SHP77 (cell line): ENCODE measurements at regions not wholly inside any gene's neighbourhood (a gene's known extent, or its start where the extent isn't known, plus 50 kb on each side); places are given as distances from the start of the nearest gene placed in this dataset.
"Not testable (repeated sequence)": the region's sequence is repeated elsewhere in the genome, so short reads cannot be mapped to it uniquely, and the experiment has no call there.

Source experiments
- DNase-seq, 2 experiments: peaks; one replicate each; lab custom pipeline; 2025; lab: John Stamatoyannopoulos, UW

GRCh38 chr21:9788281-9788680 lies 733.1 kb upstream of the TPTE start:
- DNase-seq, result not testable (repeated sequence)

DNA sequence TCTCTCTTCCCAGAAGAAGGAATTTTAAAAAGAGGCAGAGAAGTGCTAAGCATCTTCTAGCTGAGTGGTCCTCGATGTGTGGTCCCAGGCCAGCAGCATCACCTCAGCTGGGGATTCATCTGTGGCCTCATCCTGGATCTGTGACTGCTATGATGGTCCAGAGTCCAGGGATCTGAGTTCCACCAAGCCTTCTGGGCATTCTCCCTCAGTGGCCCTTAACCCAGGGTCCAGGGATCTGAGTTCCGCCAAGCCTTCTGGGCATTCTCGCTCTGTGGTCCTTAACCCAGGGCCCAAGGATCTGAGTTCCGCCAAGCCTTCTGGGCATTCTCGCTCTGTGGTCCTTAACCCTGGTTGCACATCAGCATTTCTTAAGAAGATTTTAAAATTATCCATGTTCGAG lies 731.0 kb upstream of the TPTE start:
- not testable (repeated sequence) for DNase-seq

GRCh38 chr21:9791453-9791852 lies 729.9 kb upstream of the TPTE start:
- not testable (repeated sequence) for DNase-seq

- not testable (repeated sequence) for DNase-seq
These were observed 726.1 kb upstream of the TPTE start for GRCh38 chr21:9795291-9795690.

- DNase-seq, result not testable (repeated sequence)
These were observed 725.1 kb upstream of the TPTE start for GRCh38 chr21:9796293-9796692.

DNA sequence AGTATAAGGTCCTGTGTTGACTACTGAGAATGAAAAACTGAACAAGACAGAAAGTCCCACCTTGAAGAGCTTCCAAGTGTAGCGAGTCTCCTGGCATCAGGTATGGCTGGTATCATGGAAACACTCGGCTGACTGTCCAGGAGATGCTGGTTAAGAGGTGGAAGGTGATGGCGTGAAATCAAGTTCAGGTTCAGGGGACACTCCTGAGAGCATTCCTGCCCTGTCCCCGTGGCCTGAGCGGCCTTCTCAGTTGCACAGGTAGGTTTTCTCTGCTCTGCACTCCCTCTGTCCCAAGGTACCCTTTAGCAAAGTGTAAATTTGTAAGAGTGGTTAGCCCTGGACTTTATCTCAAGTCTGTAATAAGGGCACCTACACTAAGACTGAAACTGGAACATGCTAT lies 713.7 kb upstream of the TPTE start:
- not testable (repeated sequence) for DNase-seq

GRCh38 chr21:9811223-9812004 lies 710.0 kb upstream of the TPTE start:
- DNase-seq, result not testable (repeated sequence)

- not testable (repeated sequence) for DNase-seq
These were observed 708.9 kb upstream of the TPTE start for GRCh38 chr21:9812507-9812906.

GRCh38 chr21:9813894-9814814 lies 707.2 kb upstream of the TPTE start:
- not testable (repeated sequence) for DNase-seq

- not testable (repeated sequence) for DNase-seq
These were observed 706.1 kb upstream of the TPTE start for GRCh38 chr21:9815181-9815789.

- not testable (repeated sequence) for DNase-seq
These were observed 704.5 kb upstream of the TPTE start for GRCh38 chr21:9816734-9817334.

GRCh38 chr21:9817841-9818441 lies 703.4 kb upstream of the TPTE start:
- not testable (repeated sequence) for DNase-seq

DNA sequence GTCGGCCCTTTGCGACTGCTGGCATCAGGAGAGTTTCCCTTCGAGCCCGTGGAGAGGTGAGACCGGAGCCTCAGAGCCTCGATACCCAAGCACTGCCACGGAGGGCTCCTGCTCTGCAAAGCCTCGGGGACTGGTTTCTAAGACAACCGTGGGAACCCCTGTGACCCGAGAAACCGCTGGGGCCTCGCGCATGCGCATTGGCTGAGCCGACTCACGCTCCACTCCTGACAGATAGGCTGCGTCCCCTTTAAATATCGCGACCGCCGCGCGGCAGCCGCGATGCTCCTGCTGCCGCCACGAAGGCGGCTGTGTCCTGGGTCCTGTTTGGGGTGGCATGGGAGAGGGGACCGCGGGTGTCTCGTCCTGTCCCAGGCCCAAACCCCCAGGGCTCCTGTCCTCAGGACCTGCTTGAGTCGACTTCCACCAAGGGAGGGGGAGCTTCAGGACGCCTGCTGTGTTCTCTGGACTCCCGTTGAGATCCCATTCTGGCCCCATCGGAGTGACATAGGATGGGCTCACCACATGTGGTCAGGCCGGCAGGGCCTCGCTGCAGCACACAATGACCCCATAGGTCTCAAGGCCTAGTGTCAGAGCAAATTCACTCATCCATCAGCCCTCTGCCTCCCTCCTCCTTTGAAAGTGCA lies 701.7 kb upstream of the TPTE start:
- DNase-seq, result not testable (repeated sequence)

GRCh38 chr21:9820579-9820978 lies 700.8 kb upstream of the TPTE start:
- not testable (repeated sequence) for DNase-seq

DNA sequence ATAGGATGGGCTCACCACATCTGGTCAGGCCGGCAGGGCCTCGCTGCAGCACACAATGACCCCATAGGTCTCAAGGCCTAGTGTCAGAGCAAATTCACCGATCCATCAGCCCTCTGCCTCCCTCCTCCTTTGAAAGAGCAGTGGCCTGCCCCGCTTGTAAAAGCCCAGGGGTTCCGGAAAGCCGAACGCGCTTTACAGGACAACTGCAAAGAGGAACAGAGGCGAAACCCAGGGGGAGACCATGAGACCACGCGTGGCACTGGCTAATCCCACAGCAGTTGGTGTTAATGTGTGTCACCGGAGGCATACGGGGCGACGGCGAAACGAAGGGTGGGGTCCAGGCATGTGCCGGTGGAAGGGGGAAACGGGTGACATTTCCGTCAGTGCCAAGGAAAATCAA lies 699.9 kb upstream of the TPTE start:
- DNase-seq, result not testable (repeated sequence)

DNA sequence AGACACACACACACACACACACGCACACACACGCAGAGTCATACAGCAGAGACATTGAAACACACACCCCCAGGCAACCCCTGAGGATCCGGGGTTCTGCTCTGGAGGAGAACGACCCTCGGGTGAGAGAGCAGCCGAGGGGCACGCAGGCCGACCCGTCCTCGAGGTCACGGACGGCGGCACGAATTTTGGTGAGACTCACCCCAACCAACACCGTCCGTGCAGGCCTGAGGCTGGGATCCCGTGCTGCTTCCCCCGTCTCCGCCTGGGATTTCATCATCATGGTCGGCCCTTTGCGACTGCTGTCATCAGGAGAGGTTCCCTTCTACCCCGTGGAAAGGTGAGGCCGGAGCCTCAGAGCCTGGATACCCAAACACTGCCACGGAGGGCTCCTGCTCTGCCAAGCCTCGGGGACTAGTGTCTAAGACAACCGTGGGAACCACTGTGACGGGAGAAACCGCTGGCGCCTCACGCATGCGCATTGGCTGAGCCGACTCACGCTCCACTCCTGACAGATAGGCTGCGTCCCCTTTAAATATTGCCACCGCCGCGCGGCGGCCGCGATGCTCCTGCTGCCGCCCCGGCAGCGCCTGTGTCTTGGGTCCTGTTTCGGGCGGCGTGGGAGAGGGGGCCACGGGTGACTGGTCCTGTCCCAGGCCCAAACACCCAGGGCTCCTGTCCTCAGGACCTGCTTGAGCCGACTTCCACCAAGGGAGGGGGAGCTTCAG lies 699.1 kb upstream of the TPTE start:
- not testable (repeated sequence) for DNase-seq

GRCh38 chr21:9823197-9824157 lies 697.9 kb upstream of the TPTE start:
- DNase-seq, result not testable (repeated sequence)

DNA sequence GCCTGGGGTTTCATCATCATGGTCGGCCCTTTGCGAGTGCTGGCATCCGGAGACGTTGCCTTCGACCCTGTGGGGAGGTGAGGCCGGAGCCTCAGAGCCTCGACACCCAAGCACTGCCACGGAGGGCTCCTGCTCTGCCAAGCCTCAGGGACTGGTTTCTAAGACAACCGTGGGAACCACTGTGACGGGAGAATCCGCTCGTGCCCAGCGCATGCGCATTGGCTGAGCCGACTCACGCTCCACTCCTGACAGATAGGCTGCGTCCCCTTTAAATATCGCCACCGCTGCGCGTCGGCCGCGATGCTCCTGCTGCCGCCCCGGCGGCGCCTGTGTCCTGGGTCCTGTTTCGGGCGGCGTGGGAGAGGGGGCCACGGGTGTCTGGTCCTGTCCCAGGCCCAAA lies 690.6 kb upstream of the TPTE start:
- not testable (repeated sequence) for DNase-seq

DNA sequence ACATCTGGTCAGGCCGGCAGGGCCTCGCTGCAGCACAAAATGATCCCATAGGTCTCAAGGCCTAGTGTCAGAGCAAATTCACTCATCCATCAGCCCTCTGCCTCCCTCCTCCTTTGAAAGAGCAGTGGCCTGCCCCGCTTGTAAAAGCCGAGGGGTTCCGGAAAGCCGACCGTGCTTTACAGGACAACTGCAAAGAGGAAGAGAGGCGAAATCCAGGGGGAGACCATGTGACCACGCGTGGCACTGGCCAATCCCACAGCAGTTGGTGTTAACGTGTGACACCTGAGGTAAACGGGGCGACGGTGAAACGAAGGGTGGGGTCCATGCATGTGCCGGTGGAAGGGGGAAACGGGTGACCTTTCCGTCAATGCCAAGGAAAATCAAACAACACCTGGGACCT lies 688.6 kb upstream of the TPTE start:
- DNase-seq, result not testable (repeated sequence)
